ENCODE measurements at regions not wholly inside any gene's neighbourhood (a gene's known extent, or its start where the extent isn't known, plus 50 kb on each side); places are given as distances from the start of the nearest gene placed in this dataset.
"Not testable (repeated sequence)": the region's sequence is repeated elsewhere in the genome, so short reads cannot be mapped to it uniquely, and the experiment has no call there.

GRCh38 chrX:75593186-75593585, 70.3 kb upstream of the ZDHHC15 start:
- not testable (repeated sequence) for TF ChIP-seq CTCF, POLR2A (IDR thresholded peaks at IDR 0.05)
